ENCODE measurements at regions not wholly inside any gene's neighbourhood (a gene's known extent, or its start where the extent isn't known, plus 50 kb on each side); places are given as distances from the start of the nearest gene placed in this dataset.

- TF ChIP-seq FOXA1 (IDR thresholded peaks at IDR 0.05) = no peak
- no peak for TF ChIP-seq ZNF384 (IDR thresholded peaks at IDR 0.05)
- TF ChIP-seq FOXK2 (IDR thresholded peaks at IDR 0.05) = no peak
These were observed 61.7 kb downstream of the HAND2 start for GRCh38 chr4:173468314-173468713.
